IMR-90 (cell line): ENCODE measurements at regions not wholly inside any gene's neighbourhood (a gene's known extent, or its start where the extent isn't known, plus 50 kb on each side); places are given as distances from the start of the nearest gene placed in this dataset.
A peak's percentile ranks its signal among the peaks of the same experiment; 100 is the strongest.

Experiments
- ATAC-seq: fragments of 200-7000 bp; cut with Tn5 transposase; 2 replicates; pipeline ENCODE4 v1.9.1; 2020; ENCODE audit warnings: low read depth, mild to moderate bottlenecking, moderate library complexity
- BruUV-seq: library from RNA; stranded (reverse); fragments of 400-500 nt; replicated peaks from 2 replicates; lab custom pipeline; 2021; lab: Mats Ljungman, UMichigan
- CTCF ChIA-PET: fragments of 300-600 bp; formaldehyde crosslinking; extraction: SDS; loops from one replicate; lab custom pipeline; 2021; ENCODE audit warnings: antibody characterized with exemption; lab: Yijun Ruan, JAX
- POLR2A ChIA-PET: fragments of 300-600 bp; sonication (Branson Sonifier 250); formaldehyde crosslinking; loops from one replicate; lab custom pipeline; 2022; ENCODE audit warnings: antibody characterized with exemption; ENCODE audit not compliant: unreplicated experiment; lab: Charles Lee
- DNase-seq: peaks from one replicate; pipeline ENCODE4 v3.0.0; 2013
- H2AFZ ChIP-seq: replicated peaks from 2 replicates; pipeline ENCODE3; 2013; ENCODE audit warnings: low read length, mild to moderate bottlenecking; ENCODE audit not compliant: poor library complexity
- H2AK5ac ChIP-seq: 2 replicates; pipeline ENCODE4 v1.6.1; 2013; ENCODE audit warnings: low read depth, low read length, inconsistent platforms
- H2AK9ac ChIP-seq: replicated peaks from 2 replicates; pipeline ENCODE3; 2013; ENCODE audit warnings: mild to moderate bottlenecking, low read depth, low read length, moderate library complexity; ENCODE audit not compliant: poor library complexity
- H2BK120ac ChIP-seq: 2 replicates; pipeline ENCODE4 v1.6.1; 2013; ENCODE audit warnings: low read depth, low read length, inconsistent platforms
- H2BK15ac ChIP-seq: 3 replicates; pipeline ENCODE4 v1.6.1; 2013; ENCODE audit warnings: low read depth, low read length, inconsistent platforms
- H2BK20ac ChIP-seq: 2 replicates; pipeline ENCODE4 v1.6.1; 2013; ENCODE audit warnings: low read depth, mild to moderate bottlenecking, inconsistent platforms, low read length, moderate library complexity
- H2BK5ac ChIP-seq: 2 replicates; pipeline ENCODE4 v1.6.1; 2013; ENCODE audit warnings: mild to moderate bottlenecking, low read depth, low read length, inconsistent platforms; ENCODE audit not compliant: poor library complexity, severe bottlenecking
- H3K14ac ChIP-seq: replicated peaks from 2 replicates; pipeline ENCODE4 v1.6.1; 2013; ENCODE audit warnings: low read depth, low read length, inconsistent platforms
- H3K18ac ChIP-seq: 2 replicates; pipeline ENCODE4 v1.6.1; 2013; ENCODE audit warnings: low read depth, low read length, control low read depth
- H3K23ac ChIP-seq: 2 replicates; pipeline ENCODE4 v1.6.1; 2013; ENCODE audit warnings: low read depth, low read length, inconsistent platforms
- H3K27ac ChIP-seq: 2 replicates; pipeline ENCODE4 v1.5.1; 2013; ENCODE audit warnings: mild to moderate bottlenecking, control low read depth, low read length; ENCODE audit not compliant: insufficient read depth
- H3K27me3 ChIP-seq: 2 replicates; pipeline ENCODE4 v1.6.1; 2013; ENCODE audit warnings: low read length; ENCODE audit not compliant: control insufficient read depth, insufficient read depth
- H3K36me3 ChIP-seq: 2 replicates; pipeline ENCODE4 v1.6.1; 2013; ENCODE audit warnings: low read length, mixed read lengths; ENCODE audit not compliant: control insufficient read depth, insufficient read depth
- H3K4ac ChIP-seq: 2 replicates; pipeline ENCODE4 v1.6.1; 2013; ENCODE audit warnings: low read depth, low read length, inconsistent platforms
- H3K4me1 ChIP-seq: 2 replicates; pipeline ENCODE4 v1.6.1; 2013; ENCODE audit warnings: low read length, mixed read lengths; ENCODE audit not compliant: control insufficient read depth, insufficient read depth
- H3K4me2 ChIP-seq: 2 replicates; pipeline ENCODE4 v1.6.1; 2013; ENCODE audit warnings: low read depth, mild to moderate bottlenecking, control low read depth, low read length, moderate library complexity
- H3K4me3 ChIP-seq: 2 replicates; pipeline ENCODE4 v1.5.1; 2013; ENCODE audit warnings: low read depth, mild to moderate bottlenecking, control low read depth, low read length, moderate library complexity; ENCODE audit not compliant: insufficient read depth
- H3K56ac ChIP-seq: 2 replicates; pipeline ENCODE4 v1.6.1; 2013; ENCODE audit warnings: low read length, inconsistent platforms; ENCODE audit not compliant: insufficient read depth; ENCODE audit errors: extremely low read depth
- H3K79me1 ChIP-seq, 2 experiments: 2 replicates each; pipeline ENCODE4 v1.6.1; 2013; ENCODE audit warnings: low read length in 2 of 2, inconsistent platforms in 1 of 2, low read depth in 1 of 2
- H3K9ac ChIP-seq: 2 replicates; pipeline ENCODE4 v1.6.1; 2013; ENCODE audit warnings: low read depth, low read length, control low read depth
- H3K9me1 ChIP-seq: 2 replicates; pipeline ENCODE4 v1.6.1; 2013; ENCODE audit warnings: low read length, inconsistent platforms; ENCODE audit not compliant: insufficient read depth
- H3K9me3 ChIP-seq: 2 replicates; pipeline ENCODE4 v1.6.1; 2013; ENCODE audit warnings: low read length; ENCODE audit not compliant: control insufficient read depth, insufficient read depth
- H4K20me1 ChIP-seq: 2 replicates; pipeline ENCODE4 v1.6.1; 2013; ENCODE audit warnings: low read length, inconsistent platforms; ENCODE audit not compliant: insufficient read depth
- H4K5ac ChIP-seq: 2 replicates; pipeline ENCODE4 v1.6.1; 2013; ENCODE audit warnings: mild to moderate bottlenecking, low read depth, low read length, control low read depth
- H4K8ac ChIP-seq, 2 experiments: 2 replicates each; pipeline ENCODE4 v1.6.1; 2013; ENCODE audit warnings: low read depth in 2 of 2, low read length in 2 of 2, control low read depth in 1 of 2, inconsistent platforms in 1 of 2
- H4K91ac ChIP-seq: 2 replicates; pipeline ENCODE4 v1.6.1; 2013; ENCODE audit warnings: low read depth, low read length, inconsistent platforms; ENCODE audit not compliant: insufficient read depth
- BHLHE40 ChIP-seq: fragments of 150-350 bp; IDR thresholded peaks from 2 replicates; pipeline ENCODE4 v1.6.1; 2016; ENCODE audit warnings: mild to moderate bottlenecking, low read depth, low read length
- CEBPB ChIP-seq: IDR thresholded peaks from 2 replicates; pipeline ENCODE4 v1.6.1; 2012; ENCODE audit warnings: low read depth, low read length, improper control_type of control experiment
- CHD1 ChIP-seq: IDR thresholded peaks from 2 replicates; pipeline ENCODE4 v1.6.1; 2012; ENCODE audit warnings: low read depth, low read length, improper control_type of control experiment
- CTCF ChIP-seq: conservative IDR thresholded peaks from 2 replicates; pipeline ENCODE4 v1.5.1; 2012; ENCODE audit warnings: mild to moderate bottlenecking, low read depth, low read length, improper control_type of control experiment
- ELK1 ChIP-seq: fragments of 150-350 bp; IDR thresholded peaks from 2 replicates; pipeline ENCODE4 v1.6.1; 2016; ENCODE audit warnings: low read depth, mild to moderate bottlenecking, low read length, moderate library complexity, borderline replicate concordance
- FOS ChIP-seq: fragments of 150-350 bp; IDR thresholded peaks from 2 replicates; pipeline ENCODE4 v1.6.1; 2016; ENCODE audit warnings: low read depth, low read length
- MAFK ChIP-seq: IDR thresholded peaks from 2 replicates; pipeline ENCODE4 v1.6.1; 2012; ENCODE audit warnings: low read depth, low read length, improper control_type of control experiment
- MAZ ChIP-seq: IDR thresholded peaks from 2 replicates; pipeline ENCODE4 v1.6.1; 2012; ENCODE audit warnings: low read depth, mild to moderate bottlenecking, low read length, improper control_type of control experiment, moderate library complexity, borderline replicate concordance
- MXI1 ChIP-seq: IDR thresholded peaks from 2 replicates; pipeline ENCODE4 v1.6.1; 2012; ENCODE audit warnings: low read depth, mild to moderate bottlenecking, low read length, moderate library complexity, borderline replicate concordance
- NFE2L2 ChIP-seq: fragments of 150-350 bp; IDR thresholded peaks from 2 replicates; pipeline ENCODE4 v1.6.1; 2016; ENCODE audit warnings: low read depth, mild to moderate bottlenecking, low read length
- POLR2A ChIP-seq: IDR thresholded peaks from 2 replicates; pipeline ENCODE4 v1.6.1; 2012; ENCODE audit warnings: mild to moderate bottlenecking, low read depth, low read length
- RAD21 ChIP-seq: IDR thresholded peaks from 2 replicates; pipeline ENCODE4 v1.6.1; 2012; ENCODE audit warnings: low read length, improper control_type of control experiment
- RCOR1 ChIP-seq: IDR thresholded peaks from 2 replicates; pipeline ENCODE4 v1.6.1; 2012; ENCODE audit warnings: mild to moderate bottlenecking, low read length, improper control_type of control experiment; ENCODE audit not compliant: insufficient replicate concordance
- RFX5 ChIP-seq: IDR thresholded peaks from 2 replicates; pipeline ENCODE4 v1.8.0; 2012; ENCODE audit warnings: low read depth, mild to moderate bottlenecking, low read length, moderate library complexity
- SMC3 ChIP-seq: fragments of 150-350 bp; IDR thresholded peaks from 2 replicates; pipeline ENCODE4 v1.6.1; 2016; ENCODE audit warnings: low read depth, mild to moderate bottlenecking, antibody characterized with exemption, low read length, moderate library complexity
- USF2 ChIP-seq: fragments of 150-350 bp; IDR thresholded peaks from 2 replicates; pipeline ENCODE4 v1.6.1; 2017; ENCODE audit warnings: mild to moderate bottlenecking, antibody characterized with exemption, low read length, low read depth
- WGBS, 2 experiments: methylation state at CpG; one replicate each; pipeline versions ENCODE4 v1.1.5 to v1.1.7; 2013; ENCODE audit warnings: missing lambda C conversion rate in 2 of 2; ENCODE audit not compliant: insufficient read length in 1 of 2; ENCODE audit errors: extremely low coverage in 2 of 2; 5-methylcytosine and 5-hydroxymethylcytosine counted together
- dilution Hi-C: fragments of 300-500 bp; cut with HindIII; formaldehyde crosslinking; loops from one replicate; pipeline ENCODE4 v1.14.3; 2018; ENCODE audit warnings: low sequenced_read_pairs; ENCODE audit not compliant: unreplicated experiment
- in situ Hi-C: fragments of 300-500 bp; cut with MboI; formaldehyde crosslinking; loops from 3 replicates; pipeline ENCODE4 v1.14.3; 2019; ENCODE audit warnings: low sequenced_read_pairs, inconsistent platforms, mixed read lengths
- intact Hi-C: fragments of 100-400 bp; cut with micrococcal nuclease; formaldehyde crosslinking; loops from 2 replicates; pipeline ENCODE4 v1.10.0; 2022

GRCh38 chr9:16074963-16075362 lies 522.1 kb downstream of the CCDC171 start:
- DNase-seq (peak; percentile 71), ATAC-seq (no peak)
- Histone ChIP-seq H2BK5ac (no peak overlapping the region), H3K4me3 (no peak overlapping the region), H2AK9ac (no peak overlapping the region), H3K4ac (no peak overlapping the region), H2AFZ (no peak overlapping the region), H3K4me2 (no peak overlapping the region), H3K9ac (no peak overlapping the region), H3K27ac (no peak overlapping the region), H3K79me1 (no peaks in the 10 kb centered on the region), H3K23ac (no peak overlapping the region), H3K9me3 (no peaks in the 10 kb centered on the region), H3K36me3 (no peaks in the 10 kb centered on the region), H2AK5ac (no peak overlapping the region), H4K91ac (no peak overlapping the region), H4K8ac (no peak overlapping the region), H2BK20ac (no peak overlapping the region), H3K4me1 (peaks cover 3% of the 10 kb centered on the region; the same call in 1 of the 2 replicates), H3K14ac (no peak overlapping the region), H2BK120ac (no peak overlapping the region), H3K27me3 (no peaks in the 10 kb centered on the region), H3K9me1 (0 out of 2 replicates have a peak, but pooled peaks cover 8% of the 10 kb centered on the region), H3K56ac (no peak overlapping the region), H3K18ac (no peak overlapping the region), H4K20me1 (no peaks in the 10 kb centered on the region), H4K5ac (no peak overlapping the region), H2BK15ac (no peak overlapping the region)
- WGBS, 2 experiments = no CpG with 5 or more reads among the region's 2 CpGs
- TF ChIP-seq CTCF (no peak), MAZ (no peak), RAD21 (no peak), MXI1 (no peak), ELK1 (no peak), SMC3 (no peak), FOS (no peak), RFX5 (no peak), USF2 (no peak), RCOR1 (no peak), CHD1 (no peak), CEBPB (no peak), POLR2A (no peak), BHLHE40 (no peak), MAFK (no peak), NFE2L2 (no peak)
- intact Hi-C loops (no loop called here), dilution Hi-C loops (no loop called here), in situ Hi-C loops (no loop called here)
- no TSS peak for BruUV-seq
- CTCF ChIA-PET = no interaction called here
- POLR2A ChIA-PET = no interaction called here
